ENCODE measurements at regions not wholly inside any gene's neighbourhood (a gene's known extent, or its start where the extent isn't known, plus 50 kb on each side); places are given as distances from the start of the nearest gene placed in this dataset.

DNA sequence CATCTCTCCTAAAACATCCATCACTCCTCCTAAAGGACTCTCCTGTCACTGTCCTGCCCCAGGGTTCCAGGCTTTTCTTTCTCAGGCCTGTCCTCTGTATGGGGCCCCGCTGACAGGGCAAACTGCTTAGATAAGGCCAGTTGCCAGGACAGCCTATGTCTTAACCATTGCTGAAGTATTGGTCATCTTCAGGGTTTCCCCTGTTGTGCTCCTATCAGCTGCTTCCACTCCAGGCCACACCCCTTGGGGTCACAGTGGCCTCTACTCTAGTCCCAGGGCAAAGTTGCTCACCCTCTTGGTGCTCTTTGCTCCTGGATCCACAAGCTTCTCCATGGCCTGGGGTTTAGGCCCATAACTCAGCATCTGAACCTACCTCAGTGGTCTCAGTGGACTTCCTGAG is 138.0 kb upstream of the PJA1 start:
- DNase-seq, result no peak

DNA sequence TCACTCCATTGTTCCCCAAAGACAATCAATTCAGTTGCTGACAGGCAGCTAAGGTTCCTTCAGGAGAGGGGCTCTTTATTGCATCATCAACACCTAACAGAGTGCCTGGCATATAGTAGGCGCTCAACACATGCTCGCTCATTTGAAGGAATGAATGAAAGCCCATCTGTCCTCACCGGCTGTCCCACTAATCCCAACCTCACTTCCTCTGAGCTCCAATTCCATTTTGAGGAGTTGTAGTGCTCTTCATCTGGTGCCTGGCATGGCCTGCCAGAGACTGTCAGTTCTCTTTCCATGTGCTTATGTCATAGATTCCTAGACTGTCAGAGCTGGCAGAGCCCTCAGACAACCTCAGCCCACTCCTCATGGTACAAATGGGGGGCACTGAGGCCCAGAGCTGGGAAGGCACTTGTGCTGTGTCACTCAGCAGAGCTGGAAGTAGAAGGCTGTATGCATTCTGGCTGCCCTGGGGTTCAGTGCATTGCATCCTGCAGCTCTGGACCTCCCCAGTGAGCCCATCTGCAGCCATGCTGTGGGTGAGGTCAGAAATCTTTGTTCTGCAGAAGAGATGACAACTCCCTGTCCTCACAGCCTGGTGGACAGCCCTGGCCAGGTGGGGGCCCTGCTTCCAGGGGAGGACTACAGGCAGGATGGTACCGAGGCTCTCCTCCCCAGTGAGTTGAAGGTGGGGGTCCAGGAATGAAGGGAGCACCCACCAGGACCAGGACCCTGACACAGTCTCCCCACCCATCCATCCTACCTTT is 134.9 kb upstream of the PJA1 start:
- DNase-seq, result no peak

GRCh38 chrX:69299285-69299684 is 134.0 kb upstream of the PJA1 start:
- DNase-seq, result no peak

DNA sequence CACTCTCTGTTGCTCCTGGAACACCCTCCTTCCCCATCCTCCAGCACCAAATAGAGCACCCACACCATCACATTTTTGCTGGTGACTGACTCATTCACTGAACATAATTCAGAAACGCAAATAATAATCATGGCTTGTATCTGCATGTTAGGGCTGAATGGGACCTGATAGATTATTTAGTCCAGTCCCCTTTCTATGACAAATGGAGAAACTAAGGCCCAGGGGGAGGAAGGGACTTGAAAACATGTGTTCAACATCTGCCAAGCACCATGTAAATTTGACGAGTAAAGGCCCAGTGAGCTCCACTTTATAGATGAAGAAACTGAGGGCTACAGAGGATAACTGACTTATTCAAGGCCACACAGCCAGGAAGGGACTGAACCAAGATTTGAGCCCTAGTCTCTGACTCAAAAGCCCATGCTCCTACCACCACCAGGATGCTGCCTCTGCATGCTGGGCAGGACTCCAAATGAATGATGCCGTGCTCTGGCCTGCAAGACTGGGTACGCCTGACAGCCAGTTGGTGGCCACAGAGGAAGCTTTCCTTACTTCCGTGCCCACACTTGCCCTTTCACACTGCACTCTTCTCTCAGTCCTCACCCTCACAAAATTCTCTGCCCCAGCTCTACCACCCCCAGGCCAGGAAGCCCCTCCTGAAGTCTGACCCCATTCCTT is 133.3 kb upstream of the PJA1 start:
- DNase-seq, result no peak

DNA sequence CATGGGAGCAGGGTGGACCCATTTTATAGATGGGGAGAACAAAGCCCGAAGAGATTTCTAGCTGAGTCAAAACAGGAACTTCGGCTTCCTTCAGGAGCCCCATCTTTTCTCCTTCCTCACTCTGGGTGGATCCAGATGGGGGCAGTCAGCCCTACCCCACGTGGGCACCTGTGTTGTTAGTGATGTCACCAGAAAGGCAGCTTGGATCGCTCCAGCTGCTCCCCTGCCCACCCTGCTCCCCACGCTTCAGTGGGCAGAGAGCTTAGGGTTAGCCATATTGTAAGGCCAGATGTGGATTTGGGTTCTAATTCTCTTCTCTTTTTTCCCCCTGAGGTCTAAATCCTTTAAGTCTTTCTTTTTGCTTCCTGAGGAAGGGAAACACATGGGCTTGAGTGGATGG is 132.3 kb upstream of the PJA1 start:
- DNase-seq, result no peak

DNA sequence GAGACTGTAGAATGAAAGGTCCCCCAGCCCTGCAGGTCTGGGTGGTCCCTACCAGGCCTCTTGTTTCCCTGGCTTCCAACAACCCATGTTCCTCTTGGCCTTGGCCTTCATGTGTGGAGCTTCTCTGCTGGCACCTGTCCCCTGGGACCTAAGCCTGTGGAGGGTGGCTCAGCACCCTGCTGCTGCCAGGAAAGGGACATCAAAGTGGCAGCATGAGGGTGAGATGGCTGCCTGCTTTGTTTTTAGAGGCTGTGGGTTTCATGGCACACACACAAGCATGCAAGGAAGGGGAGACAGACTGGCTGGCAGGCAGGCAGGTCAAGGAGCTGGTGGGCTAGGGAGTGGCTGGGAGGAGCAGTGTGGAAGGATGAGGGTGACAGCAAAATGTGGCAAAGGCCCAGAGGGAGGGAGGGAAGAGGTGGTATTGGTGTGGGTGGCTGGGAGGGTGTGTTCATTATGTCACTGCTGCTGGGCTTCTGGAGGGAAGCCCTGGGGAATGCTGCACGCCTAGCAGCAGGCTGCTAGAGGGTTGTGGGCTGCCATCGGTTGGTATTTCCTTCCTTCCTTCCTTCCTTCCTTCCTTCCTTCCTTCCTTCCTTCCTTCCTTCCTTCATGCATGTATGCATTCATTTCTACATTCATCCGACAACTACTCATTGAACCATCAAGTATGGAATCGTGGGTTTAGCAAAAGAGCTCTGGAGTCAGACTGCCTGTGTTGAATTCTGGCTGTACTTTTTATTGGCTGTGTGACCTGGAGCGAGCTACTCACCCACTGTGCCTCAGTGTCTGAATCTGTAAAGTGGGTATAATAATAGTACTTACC is 128.7 kb upstream of the PJA1 start:
- DNase-seq, result no peak

GRCh38 chrX:69291116-69291515 is 125.9 kb upstream of the PJA1 start:
- no peak for DNase-seq

DNA sequence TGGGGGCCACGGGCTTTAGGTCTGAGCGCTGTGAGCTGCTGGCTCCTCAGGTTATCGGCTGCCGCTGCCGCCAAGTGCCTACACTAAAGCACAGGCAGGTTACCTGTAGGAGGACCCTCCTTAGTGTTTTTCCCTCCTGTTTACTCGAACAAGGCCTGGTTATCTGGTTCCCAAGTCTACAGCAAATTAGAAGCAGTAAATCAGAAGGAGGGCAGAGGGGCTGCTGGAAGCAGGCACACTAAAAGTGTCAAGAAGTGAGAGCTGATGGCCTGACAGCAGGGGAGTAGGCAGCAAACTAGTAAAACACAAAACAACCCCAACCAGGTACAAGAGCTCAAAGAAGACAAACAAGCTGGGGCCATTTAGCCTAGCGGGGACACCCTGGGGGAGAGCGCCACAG is 125.0 kb upstream of the PJA1 start:
- DNase-seq, result no peak

- DNase-seq, result no peak
Observed at GRCh38 chrX:69289793-69290123, 124.5 kb upstream of the PJA1 start.

- DNase-seq, result no peak
Observed at GRCh38 chrX:69289046-69289792, 124.0 kb upstream of the PJA1 start.

GRCh38 chrX:69287095-69287494 is 121.8 kb upstream of the PJA1 start:
- no peak for DNase-seq

DNA sequence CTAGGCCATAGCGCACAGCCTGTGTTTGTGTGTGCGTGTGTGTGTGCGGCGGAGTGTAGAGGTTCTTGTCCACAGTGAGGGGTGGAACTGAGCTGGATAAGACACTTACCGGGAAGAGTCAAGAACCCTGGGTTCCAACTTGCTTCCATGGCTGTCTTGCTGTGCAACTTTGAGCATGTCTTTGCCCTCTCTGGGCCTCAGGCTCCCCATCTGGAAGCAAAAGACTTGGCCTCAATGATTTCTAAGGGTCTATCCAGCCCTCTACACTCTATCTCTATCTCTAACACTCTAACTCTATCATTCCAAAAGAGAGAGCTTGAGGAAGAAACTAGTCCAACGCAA is 121.3 kb upstream of the PJA1 start:
- no peak for DNase-seq

DNA sequence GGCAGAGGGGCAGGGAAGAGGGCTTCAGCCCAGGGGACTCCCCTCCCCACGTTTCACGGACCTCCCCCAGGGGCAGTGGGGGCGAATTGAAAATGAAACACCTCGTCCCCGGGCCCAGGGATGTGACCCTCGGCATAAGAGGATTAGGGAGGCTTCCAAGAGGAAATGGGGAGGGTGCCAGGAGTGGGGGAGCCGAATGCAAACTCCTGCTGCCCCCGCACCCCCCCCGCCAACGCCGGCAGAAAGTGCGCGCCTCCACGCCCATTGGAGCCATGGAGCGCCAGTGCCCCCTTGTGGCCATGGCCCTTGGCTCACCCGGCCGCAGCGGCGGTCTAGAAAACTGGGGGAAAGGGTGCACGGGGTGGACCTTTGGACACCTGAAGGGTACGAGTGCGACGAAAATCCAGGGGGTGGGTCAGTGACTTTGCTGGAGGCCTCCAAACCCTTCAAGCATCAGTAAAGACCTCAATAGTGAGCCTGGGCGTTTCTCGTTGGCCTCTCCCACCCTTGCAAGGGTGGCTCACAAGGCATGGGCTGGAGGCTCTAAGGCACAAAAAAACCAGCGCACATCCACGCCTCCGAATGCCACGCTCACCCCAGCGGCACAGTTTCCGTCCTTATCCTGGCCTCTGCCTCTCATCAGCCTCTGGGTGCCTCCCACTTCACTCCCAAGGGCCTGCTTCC is 120.8 kb upstream of the PJA1 start:
- no peak for DNase-seq

DNA sequence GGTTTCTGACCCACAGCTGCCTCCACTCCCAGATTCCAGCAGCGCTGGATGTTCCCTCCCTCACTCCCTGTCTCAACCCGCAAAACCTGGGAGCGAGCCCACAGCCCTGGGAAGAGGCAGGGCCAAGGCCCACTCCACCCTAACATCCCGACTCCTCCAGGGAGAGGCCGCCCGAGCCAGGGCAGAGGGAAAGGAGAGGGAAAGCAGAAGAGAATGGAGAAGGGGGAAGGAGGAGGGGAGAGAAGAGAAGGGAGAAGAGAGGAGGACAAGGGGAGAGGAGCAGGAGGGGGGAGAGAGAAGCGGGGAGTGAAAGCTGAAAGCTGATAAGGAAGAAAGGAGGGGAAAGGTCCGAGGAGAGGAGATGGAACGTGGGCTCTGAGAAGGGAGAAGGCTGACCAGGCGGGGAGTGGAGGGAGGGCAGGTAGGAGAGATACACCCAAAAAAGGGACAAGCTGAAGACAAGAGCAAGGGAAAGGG is 120.2 kb upstream of the PJA1 start:
- no peak for DNase-seq

GRCh38 chrX:69284491-69284890 is 119.2 kb upstream of the PJA1 start:
- DNase-seq, result no peak

DNA sequence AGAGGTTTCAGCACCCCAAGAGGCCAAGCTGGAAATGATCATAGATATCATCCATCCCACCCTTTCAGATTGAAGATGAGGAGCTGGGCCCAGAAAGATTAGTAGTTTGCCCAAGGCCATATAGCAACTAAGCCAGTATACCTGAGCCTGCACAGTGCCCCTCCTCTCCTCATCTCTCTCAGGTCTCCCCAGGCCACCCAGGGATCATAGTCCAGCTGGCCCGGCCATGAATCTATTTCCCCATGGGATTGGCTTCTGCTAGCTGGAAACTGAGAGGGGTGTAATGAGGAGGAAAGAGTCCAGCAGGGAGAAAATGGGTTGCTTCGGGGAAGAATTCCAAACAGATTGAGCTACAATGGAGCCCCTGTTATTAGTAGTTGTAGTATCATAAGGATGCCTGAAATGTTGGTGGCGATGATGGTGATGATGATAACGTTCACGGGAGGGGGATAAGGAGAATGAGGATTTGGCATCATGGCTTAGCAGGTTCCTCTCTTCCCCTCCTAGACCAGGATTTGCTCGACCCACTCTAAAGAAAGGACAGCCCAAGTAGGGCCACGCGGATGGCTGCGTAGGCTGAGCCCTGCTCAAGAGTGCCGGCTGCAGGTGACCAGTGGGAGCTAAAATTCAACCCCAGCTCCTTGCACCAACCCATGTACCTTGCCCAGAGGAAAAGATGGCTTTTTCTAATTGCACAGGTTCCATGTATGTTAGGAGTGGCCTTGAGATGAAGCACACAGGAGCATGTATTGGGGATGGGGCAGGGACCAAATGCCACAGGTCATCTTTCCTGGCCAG is 117.8 kb upstream of the PJA1 start:
- no peak for DNase-seq

GRCh38 chrX:69280933-69281332 is 115.7 kb upstream of the PJA1 start:
- no peak for DNase-seq

DNA sequence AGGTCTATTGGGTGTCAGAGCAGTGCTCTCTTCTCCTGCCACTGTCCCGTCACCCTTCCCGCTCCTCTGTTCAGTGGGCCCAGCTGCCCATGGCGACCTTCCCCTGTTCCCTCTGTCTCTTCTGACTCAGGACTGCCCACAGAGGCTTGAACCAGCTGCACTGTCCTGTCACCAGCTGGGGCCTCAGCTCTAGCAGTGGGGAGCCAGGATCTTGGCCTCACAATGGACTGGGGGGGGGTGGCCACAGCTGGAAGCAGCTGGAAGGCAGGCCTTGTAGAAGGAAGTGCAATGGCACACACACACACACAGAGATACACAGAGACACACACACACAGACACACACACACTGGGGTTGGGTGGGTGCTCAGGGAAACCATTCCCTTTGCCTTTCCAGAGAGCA is 114.0 kb upstream of the PJA1 start:
- DNase-seq, result no peak

DNA sequence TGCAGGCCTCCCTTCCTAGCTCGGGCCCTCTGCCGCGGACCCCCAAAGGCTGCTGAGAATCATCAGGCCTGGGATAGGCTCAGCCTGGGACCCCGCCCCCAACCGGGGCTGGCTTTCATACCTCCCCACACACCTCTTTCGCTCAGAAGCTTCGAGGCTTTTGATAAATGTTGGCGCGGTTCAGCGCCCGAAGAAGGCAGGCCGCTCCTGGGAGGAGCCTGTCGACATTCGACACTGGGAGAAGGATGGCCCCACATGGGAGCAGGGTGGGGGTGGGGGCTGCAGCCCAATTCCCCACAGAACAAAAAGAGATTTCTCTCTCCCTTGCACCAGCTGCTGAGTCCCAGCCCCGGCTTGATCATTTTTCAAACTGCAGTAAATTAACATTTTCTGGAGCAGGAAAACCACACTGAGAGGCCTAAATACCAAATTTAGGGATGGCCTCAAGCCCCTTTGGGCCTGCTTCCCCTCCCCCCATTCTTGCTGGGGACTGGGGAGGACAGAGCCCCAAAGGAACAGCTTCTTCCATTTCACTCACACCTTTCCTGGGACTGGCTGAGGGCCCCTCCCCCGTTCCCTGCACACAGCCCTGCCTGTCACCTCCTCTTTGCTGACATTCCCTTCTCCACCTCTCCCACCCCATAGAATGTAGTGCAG is 112.9 kb upstream of the PJA1 start:
- DNase-seq, result no peak

GRCh38 chrX:69277369-69277990 is 112.2 kb upstream of the PJA1 start:
- DNase-seq, result no peak

- DNase-seq, result no peak
Observed at GRCh38 chrX:69268611-69269010, 103.4 kb upstream of the PJA1 start.
